IMR-90 (cell line): ENCODE measurements at regions not wholly inside any gene's neighbourhood (a gene's known extent, or its start where the extent isn't known, plus 50 kb on each side); places are given as distances from the start of the nearest gene placed in this dataset.

Experiments
- ATAC-seq: fragments of 200-7000 bp; cut with Tn5 transposase; 2 replicates; pipeline ENCODE4 v1.9.1; 2020; ENCODE audit warnings: low read depth, mild to moderate bottlenecking, moderate library complexity
- BruUV-seq: library from RNA; stranded (reverse); fragments of 400-500 nt; replicated peaks from 2 replicates; lab custom pipeline; 2021; lab: Mats Ljungman, UMichigan
- CTCF ChIA-PET: fragments of 300-600 bp; formaldehyde crosslinking; extraction: SDS; loops from one replicate; lab custom pipeline; 2021; ENCODE audit warnings: antibody characterized with exemption; lab: Yijun Ruan, JAX
- POLR2A ChIA-PET: fragments of 300-600 bp; sonication (Branson Sonifier 250); formaldehyde crosslinking; loops from one replicate; lab custom pipeline; 2022; ENCODE audit warnings: antibody characterized with exemption; ENCODE audit not compliant: unreplicated experiment; lab: Charles Lee
- DNase-seq: peaks from one replicate; pipeline ENCODE4 v3.0.0; 2013
- H2AFZ ChIP-seq: replicated peaks from 2 replicates; pipeline ENCODE3; 2013; ENCODE audit warnings: low read length, mild to moderate bottlenecking; ENCODE audit not compliant: poor library complexity
- H2AK5ac ChIP-seq: 2 replicates; pipeline ENCODE4 v1.6.1; 2013; ENCODE audit warnings: low read depth, low read length, inconsistent platforms
- H2AK9ac ChIP-seq: replicated peaks from 2 replicates; pipeline ENCODE3; 2013; ENCODE audit warnings: mild to moderate bottlenecking, low read depth, low read length, moderate library complexity; ENCODE audit not compliant: poor library complexity
- H2BK120ac ChIP-seq: 2 replicates; pipeline ENCODE4 v1.6.1; 2013; ENCODE audit warnings: low read depth, low read length, inconsistent platforms
- H2BK15ac ChIP-seq: 3 replicates; pipeline ENCODE4 v1.6.1; 2013; ENCODE audit warnings: low read depth, low read length, inconsistent platforms
- H2BK20ac ChIP-seq: 2 replicates; pipeline ENCODE4 v1.6.1; 2013; ENCODE audit warnings: low read depth, mild to moderate bottlenecking, inconsistent platforms, low read length, moderate library complexity
- H2BK5ac ChIP-seq: 2 replicates; pipeline ENCODE4 v1.6.1; 2013; ENCODE audit warnings: mild to moderate bottlenecking, low read depth, low read length, inconsistent platforms; ENCODE audit not compliant: poor library complexity, severe bottlenecking
- H3K14ac ChIP-seq: replicated peaks from 2 replicates; pipeline ENCODE4 v1.6.1; 2013; ENCODE audit warnings: low read depth, low read length, inconsistent platforms
- H3K18ac ChIP-seq: 2 replicates; pipeline ENCODE4 v1.6.1; 2013; ENCODE audit warnings: low read depth, low read length, control low read depth
- H3K23ac ChIP-seq: 2 replicates; pipeline ENCODE4 v1.6.1; 2013; ENCODE audit warnings: low read depth, low read length, inconsistent platforms
- H3K27ac ChIP-seq: 2 replicates; pipeline ENCODE4 v1.5.1; 2013; ENCODE audit warnings: mild to moderate bottlenecking, control low read depth, low read length; ENCODE audit not compliant: insufficient read depth
- H3K27me3 ChIP-seq: 2 replicates; pipeline ENCODE4 v1.6.1; 2013; ENCODE audit warnings: low read length; ENCODE audit not compliant: control insufficient read depth, insufficient read depth
- H3K36me3 ChIP-seq: 2 replicates; pipeline ENCODE4 v1.6.1; 2013; ENCODE audit warnings: low read length, mixed read lengths; ENCODE audit not compliant: control insufficient read depth, insufficient read depth
- H3K4ac ChIP-seq: 2 replicates; pipeline ENCODE4 v1.6.1; 2013; ENCODE audit warnings: low read depth, low read length, inconsistent platforms
- H3K4me1 ChIP-seq: 2 replicates; pipeline ENCODE4 v1.6.1; 2013; ENCODE audit warnings: low read length, mixed read lengths; ENCODE audit not compliant: control insufficient read depth, insufficient read depth
- H3K4me2 ChIP-seq: 2 replicates; pipeline ENCODE4 v1.6.1; 2013; ENCODE audit warnings: low read depth, mild to moderate bottlenecking, control low read depth, low read length, moderate library complexity
- H3K4me3 ChIP-seq: 2 replicates; pipeline ENCODE4 v1.5.1; 2013; ENCODE audit warnings: low read depth, mild to moderate bottlenecking, control low read depth, low read length, moderate library complexity; ENCODE audit not compliant: insufficient read depth
- H3K56ac ChIP-seq: 2 replicates; pipeline ENCODE4 v1.6.1; 2013; ENCODE audit warnings: low read length, inconsistent platforms; ENCODE audit not compliant: insufficient read depth; ENCODE audit errors: extremely low read depth
- H3K79me1 ChIP-seq, 2 experiments: 2 replicates each; pipeline ENCODE4 v1.6.1; 2013; ENCODE audit warnings: low read length in 2 of 2, inconsistent platforms in 1 of 2, low read depth in 1 of 2
- H3K9ac ChIP-seq: 2 replicates; pipeline ENCODE4 v1.6.1; 2013; ENCODE audit warnings: low read depth, low read length, control low read depth
- H3K9me1 ChIP-seq: 2 replicates; pipeline ENCODE4 v1.6.1; 2013; ENCODE audit warnings: low read length, inconsistent platforms; ENCODE audit not compliant: insufficient read depth
- H3K9me3 ChIP-seq: 2 replicates; pipeline ENCODE4 v1.6.1; 2013; ENCODE audit warnings: low read length; ENCODE audit not compliant: control insufficient read depth, insufficient read depth
- H4K20me1 ChIP-seq: 2 replicates; pipeline ENCODE4 v1.6.1; 2013; ENCODE audit warnings: low read length, inconsistent platforms; ENCODE audit not compliant: insufficient read depth
- H4K5ac ChIP-seq: 2 replicates; pipeline ENCODE4 v1.6.1; 2013; ENCODE audit warnings: mild to moderate bottlenecking, low read depth, low read length, control low read depth
- H4K8ac ChIP-seq, 2 experiments: 2 replicates each; pipeline ENCODE4 v1.6.1; 2013; ENCODE audit warnings: low read depth in 2 of 2, low read length in 2 of 2, control low read depth in 1 of 2, inconsistent platforms in 1 of 2
- H4K91ac ChIP-seq: 2 replicates; pipeline ENCODE4 v1.6.1; 2013; ENCODE audit warnings: low read depth, low read length, inconsistent platforms; ENCODE audit not compliant: insufficient read depth
- CEBPB ChIP-seq: IDR thresholded peaks from 2 replicates; pipeline ENCODE4 v1.6.1; 2012; ENCODE audit warnings: low read depth, low read length, improper control_type of control experiment
- CHD1 ChIP-seq: IDR thresholded peaks from 2 replicates; pipeline ENCODE4 v1.6.1; 2012; ENCODE audit warnings: low read depth, low read length, improper control_type of control experiment
- CTCF ChIP-seq: conservative IDR thresholded peaks from 2 replicates; pipeline ENCODE4 v1.5.1; 2012; ENCODE audit warnings: mild to moderate bottlenecking, low read depth, low read length, improper control_type of control experiment
- MAFK ChIP-seq: IDR thresholded peaks from 2 replicates; pipeline ENCODE4 v1.6.1; 2012; ENCODE audit warnings: low read depth, low read length, improper control_type of control experiment
- POLR2A ChIP-seq: IDR thresholded peaks from 2 replicates; pipeline ENCODE4 v1.6.1; 2012; ENCODE audit warnings: mild to moderate bottlenecking, low read depth, low read length
- RCOR1 ChIP-seq: IDR thresholded peaks from 2 replicates; pipeline ENCODE4 v1.6.1; 2012; ENCODE audit warnings: mild to moderate bottlenecking, low read length, improper control_type of control experiment; ENCODE audit not compliant: insufficient replicate concordance
- WGBS, 2 experiments: methylation state at CpG; one replicate each; pipeline versions ENCODE4 v1.1.5 to v1.1.7; 2013; ENCODE audit warnings: missing lambda C conversion rate in 2 of 2; ENCODE audit not compliant: insufficient read length in 1 of 2; ENCODE audit errors: extremely low coverage in 2 of 2; 5-methylcytosine and 5-hydroxymethylcytosine counted together
- dilution Hi-C: fragments of 300-500 bp; cut with HindIII; formaldehyde crosslinking; loops from one replicate; pipeline ENCODE4 v1.14.3; 2018; ENCODE audit warnings: low sequenced_read_pairs; ENCODE audit not compliant: unreplicated experiment
- in situ Hi-C: fragments of 300-500 bp; cut with MboI; formaldehyde crosslinking; loops from 3 replicates; pipeline ENCODE4 v1.14.3; 2019; ENCODE audit warnings: low sequenced_read_pairs, inconsistent platforms, mixed read lengths
- intact Hi-C: fragments of 100-400 bp; cut with micrococcal nuclease; formaldehyde crosslinking; loops from 2 replicates; pipeline ENCODE4 v1.10.0; 2022

DNA sequence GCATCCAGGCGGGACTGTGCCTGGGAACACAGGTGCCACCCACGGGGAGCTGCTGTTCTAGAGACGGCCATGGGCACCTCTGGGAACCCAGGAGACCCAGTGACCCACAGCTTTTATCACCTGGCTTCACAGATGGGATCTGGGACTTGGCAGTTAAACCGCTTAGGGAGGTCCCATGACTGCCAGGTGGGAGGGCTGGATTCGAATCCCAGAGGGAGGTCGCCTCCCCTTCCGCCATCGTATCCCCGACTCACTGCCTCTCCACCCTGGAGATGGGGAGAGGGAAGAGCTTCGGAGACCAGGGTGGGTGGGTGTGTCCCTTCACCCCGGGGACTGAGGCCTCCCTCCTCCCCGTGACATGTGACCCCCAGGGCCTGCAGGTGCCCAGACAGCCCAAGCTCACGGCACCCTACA, 169.4 kb downstream of the RTP5 start:
- Histone ChIP-seq H3K9me3 (0 out of 2 replicates have a peak, but pooled peaks cover 5% of the 10 kb centered on the region), H4K20me1 (peaks cover 7% of the 10 kb centered on the region; the same call in 1 of the 2 replicates), H4K91ac (no peak overlapping the region), H3K4me2 (no peak overlapping the region), H3K23ac (no peak overlapping the region), H3K14ac (no peak overlapping the region), H2BK120ac (no peak overlapping the region), H4K8ac (no peak overlapping the region), H3K27me3 (peaks cover 86% of the 10 kb centered on the region), H2BK5ac (no peak overlapping the region), H3K79me1 (no peaks in the 10 kb centered on the region), H2AK5ac (no peak overlapping the region), H3K9me1 (no peaks in the 10 kb centered on the region), H3K4ac (no peak overlapping the region), H3K9ac (no peak overlapping the region), H3K18ac (no peak overlapping the region), H3K56ac (no peak overlapping the region), H2AFZ (no peak overlapping the region), H3K4me3 (no peak overlapping the region), H2AK9ac (no peak overlapping the region), H4K5ac (no peak overlapping the region), H3K27ac (no peak overlapping the region), H3K36me3 (no peaks in the 10 kb centered on the region), H2BK20ac (no peak overlapping the region), H3K4me1 (no peaks in the 10 kb centered on the region), H2BK15ac (no peak overlapping the region)
- in situ Hi-C loops: no loop called here
- CTCF ChIA-PET: no interaction called here
- TF ChIP-seq MAFK (no peak), POLR2A (no peak), CTCF (no peak), CHD1 (no peak), CEBPB (no peak), RCOR1 (no peak)
- BruUV-seq: no TSS peak
- dilution Hi-C loops: no loop called here
- WGBS, 2 experiments: no CpG with 5 or more reads among the region's 13 CpGs
- ATAC-seq (no peak), DNase-seq (no peak)
- intact Hi-C loops: no loop called here
- POLR2A ChIA-PET: no interaction called here
